ENCODE measurements at regions not wholly inside any gene's neighbourhood (a gene's known extent, or its start where the extent isn't known, plus 50 kb on each side); places are given as distances from the start of the nearest gene placed in this dataset.

- DNase-seq (no peak), ATAC-seq (no peak)
- Histone ChIP-seq H3K27ac (no peak overlapping the region), H3K9me3 (no peaks in the 10 kb centered on the region), H3K27me3 (ENCODE audit: insufficient read depth in 3 of 3, low read length in 2 of 3) (no peaks in the 10 kb centered on the region), H3K36me3 (ENCODE audit: insufficient read depth in 1 of 2, low read depth in 1 of 2) (no peaks in the 10 kb centered on the region), H3K4me1 (no peaks in the 10 kb centered on the region), H3K4me3 (no peak overlapping the region)
- WGBS, 3 donors, result 76 to 87% (median 82%) methylated on average over 6 of the region's 6 CpGs
- intact Hi-C loops (cut with DNase I), result no loop called here
- TF ChIP-seq CTCF (IDR thresholded peaks at IDR 0.05), result no peak
Observed at GRCh38 chr9:81305561-81306182, 383.7 kb downstream of the TLE1 start.

GRCh38 chr9:81303658-81304057, 385.7 kb downstream of the TLE1 start:
- TF ChIP-seq CTCF (IDR thresholded peaks at IDR 0.05), result no peak
- 69 to 88% (median 77%) methylated on average over 5 of the region's 5 CpGs for WGBS, 3 donors
- ATAC-seq (no peak), DNase-seq (no peak)
- Histone ChIP-seq H3K27me3 (ENCODE audit: insufficient read depth in 3 of 3, low read length in 2 of 3) (no peaks in the 10 kb centered on the region), H3K4me1 (no peaks in the 10 kb centered on the region), H3K4me3 (no peak overlapping the region), H3K27ac (no peak overlapping the region), H3K9me3 (peaks cover 5% of the 10 kb centered on the region), H3K36me3 (ENCODE audit: insufficient read depth in 1 of 2, low read depth in 1 of 2) (no peaks in the 10 kb centered on the region)
- intact Hi-C loops (cut with DNase I), result no loop called here

- Histone ChIP-seq H3K4me3 (no peak overlapping the region), H3K27me3 (ENCODE audit: insufficient read depth in 3 of 3, low read length in 2 of 3) (no peaks in the 10 kb centered on the region), H3K4me1 (no peaks in the 10 kb centered on the region), H3K36me3 (ENCODE audit: insufficient read depth in 1 of 2, low read depth in 1 of 2) (no peaks in the 10 kb centered on the region), H3K9me3 (no peaks in the 10 kb centered on the region), H3K27ac (no peak overlapping the region)
- DNase-seq (no peak), ATAC-seq (no peak)
- intact Hi-C loops (cut with DNase I), result no loop called here
- TF ChIP-seq CTCF (IDR thresholded peaks at IDR 0.05), result no peak
Observed at GRCh38 chr9:81293651-81294050, 395.7 kb downstream of the TLE1 start.

GRCh38 chr9:81292056-81292805, 397.1 kb downstream of the TLE1 start:
- DNase-seq (no peak), ATAC-seq (no peak)
- H3K4me3 ChIP-seq, result no peak overlapping the region
- 88 to 98% (median 93%) methylated on average over 7 of the region's 7 CpGs for WGBS, 3 donors
- no peak for TF ChIP-seq CTCF (IDR thresholded peaks at IDR 0.05)
- H3K36me3 ChIP-seq (ENCODE audit: insufficient read depth in 1 of 2, low read depth in 1 of 2), result no peaks in the 10 kb centered on the region
- no peaks in the 10 kb centered on the region for H3K9me3 ChIP-seq
- H3K27me3 ChIP-seq (ENCODE audit: insufficient read depth in 3 of 3, low read length in 2 of 3), result no peaks in the 10 kb centered on the region
- H3K4me1 ChIP-seq, result no peaks in the 10 kb centered on the region
- intact Hi-C loops (cut with DNase I), result no loop called here
- no peak overlapping the region for H3K27ac ChIP-seq
